ENCODE measurements at regions not wholly inside any gene's neighbourhood (a gene's known extent, or its start where the extent isn't known, plus 50 kb on each side); places are given as distances from the start of the nearest gene placed in this dataset.
"Not testable (repeated sequence)": the region's sequence is repeated elsewhere in the genome, so short reads cannot be mapped to it uniquely, and the experiment has no call there.

DNA sequence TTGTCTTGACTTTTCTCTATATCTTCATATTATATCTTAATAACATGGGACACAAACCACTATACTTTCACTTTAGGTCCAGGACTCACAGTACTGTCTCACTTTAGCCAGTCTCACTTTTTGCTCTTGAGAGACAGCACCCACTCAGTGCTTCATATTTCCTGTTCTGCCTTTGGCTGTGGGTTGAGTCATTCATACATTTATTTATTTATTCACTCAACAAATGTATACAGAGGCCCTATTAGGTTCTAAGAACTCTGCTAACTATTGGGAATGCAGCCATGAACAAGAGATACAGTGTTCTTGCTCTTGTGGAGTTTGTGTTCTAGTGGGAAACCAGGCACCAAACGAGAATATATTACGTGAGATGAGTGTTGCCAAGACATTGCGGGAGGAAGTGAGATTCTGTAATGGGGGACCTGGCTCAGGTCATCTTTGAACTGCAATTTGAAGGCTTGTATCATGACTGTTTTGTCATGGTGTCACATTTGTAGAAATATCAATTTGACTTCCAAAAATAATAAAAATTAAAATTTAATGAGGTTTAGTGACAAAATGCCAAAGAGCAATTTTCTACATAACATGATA lies 190.1 kb downstream of the SDHAF3 start (continued):
- TF ChIP-seq, protein P1, sequence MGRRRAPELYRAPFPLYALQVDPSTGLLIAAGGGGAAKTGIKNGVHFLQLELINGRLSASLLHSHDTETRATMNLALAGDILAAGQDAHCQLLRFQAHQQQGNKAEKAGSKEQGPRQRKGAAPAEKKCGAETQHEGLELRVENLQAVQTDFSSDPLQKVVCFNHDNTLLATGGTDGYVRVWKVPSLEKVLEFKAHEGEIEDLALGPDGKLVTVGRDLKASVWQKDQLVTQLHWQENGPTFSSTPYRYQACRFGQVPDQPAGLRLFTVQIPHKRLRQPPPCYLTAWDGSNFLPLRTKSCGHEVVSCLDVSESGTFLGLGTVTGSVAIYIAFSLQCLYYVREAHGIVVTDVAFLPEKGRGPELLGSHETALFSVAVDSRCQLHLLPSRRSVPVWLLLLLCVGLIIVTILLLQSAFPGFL (CRISPR knock-in tag; IDR thresholded peaks at IDR 0.05; ENCODE audit: borderline replicate concordance) = no peak
- TF ChIP-seq ZNF263 (CRISPR knock-in tag; IDR thresholded peaks at IDR 0.05; ENCODE audit: low read depth) = no peak
- no peak for TF ChIP-seq TEAD1 (CRISPR knock-in tag; IDR thresholded peaks at IDR 0.05)
- TF ChIP-seq ZNF219 (CRISPR knock-in tag; IDR thresholded peaks at IDR 0.05; ENCODE audit: borderline replicate concordance) = no peak

DNA sequence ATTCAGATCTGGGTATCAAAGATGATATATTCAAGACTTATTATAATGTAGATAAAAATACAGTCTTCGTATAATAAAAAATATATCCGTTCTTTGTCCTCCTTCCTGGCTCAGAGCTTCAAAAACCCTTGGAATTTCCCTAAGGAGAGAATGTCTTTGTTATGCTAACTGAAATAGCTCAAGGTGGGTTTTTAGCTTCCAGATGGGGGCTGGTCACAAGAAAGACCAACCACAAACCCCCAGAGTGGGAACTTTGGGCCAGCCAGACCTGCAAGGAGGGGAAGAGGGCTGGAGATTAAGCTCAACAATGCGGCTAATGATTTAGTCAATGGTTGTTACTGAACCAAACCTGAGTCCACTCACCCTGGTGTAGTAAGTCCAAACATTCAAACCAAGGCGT lies 196.4 kb downstream of the SDHAF3 start:
- Mint-ChIP-seq H3K27ac (peak overlapping the region; percentile 89), H3K4me3 (no peak overlapping the region), H3K36me3 (peaks cover 61% of the 10 kb centered on the region), H3K4me1 (peaks cover 22% of the 10 kb centered on the region), H3K27me3 (ENCODE audit: low read depth) (peaks cover 6% of the 10 kb centered on the region; the same call in 1 of the 2 replicates), H3K9me3 (peaks cover 60% of the 10 kb centered on the region)
- peak; percentile 94 for ATAC-seq
- ChIA-PET POLR2A (no interaction called here), CTCF (no interaction called here)
- DNase-seq (ENCODE audit: low spot score) = peak; percentile 25
- TF ChIP-seq ZNF671 (CRISPR knock-in tag; IDR thresholded peaks at IDR 0.05) (no peak), ZNF219 (CRISPR knock-in tag; IDR thresholded peaks at IDR 0.05; ENCODE audit: borderline replicate concordance) (no peak), RORB (CRISPR knock-in tag; IDR thresholded peaks at IDR 0.05) (no peak), KAT7 (CRISPR knock-in tag; IDR thresholded peaks at IDR 0.05; ENCODE audit: borderline replicate concordance) (no peak)

DNA sequence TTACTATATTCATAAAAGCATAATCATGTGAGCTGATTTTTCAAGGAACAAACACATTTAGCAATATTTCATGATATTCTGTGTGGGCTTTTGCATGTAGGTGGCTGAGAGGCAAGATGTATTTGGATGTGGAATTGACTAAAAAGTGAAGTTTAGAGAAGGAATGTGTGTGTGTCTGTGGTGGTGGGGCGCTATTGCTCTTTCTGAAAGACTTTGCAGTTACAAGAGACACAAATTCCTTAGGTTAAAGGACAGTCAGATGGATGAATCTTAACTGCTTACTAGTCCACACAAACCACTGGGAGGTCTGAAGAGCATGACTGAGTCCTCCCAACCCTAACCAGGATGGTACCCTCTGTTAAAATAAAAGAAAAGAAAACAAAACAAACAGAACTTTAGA lies 200.1 kb downstream of the SDHAF3 start:
- H3K4me1 Mint-ChIP-seq = peaks cover 22% of the 10 kb centered on the region
- H3K36me3 Mint-ChIP-seq = peaks cover 37% of the 10 kb centered on the region
- no peak for DNase-seq (ENCODE audit: low spot score)
- ATAC-seq = peak; percentile 66
- H3K27me3 Mint-ChIP-seq (ENCODE audit: low read depth) = peaks cover 6% of the 10 kb centered on the region; the same call in 1 of the 2 replicates
- peaks cover 45% of the 10 kb centered on the region for H3K9me3 Mint-ChIP-seq
- no peak overlapping the region for H3K27ac Mint-ChIP-seq
- POLR2A ChIA-PET = no interaction called here
- TF ChIP-seq, protein P2, sequence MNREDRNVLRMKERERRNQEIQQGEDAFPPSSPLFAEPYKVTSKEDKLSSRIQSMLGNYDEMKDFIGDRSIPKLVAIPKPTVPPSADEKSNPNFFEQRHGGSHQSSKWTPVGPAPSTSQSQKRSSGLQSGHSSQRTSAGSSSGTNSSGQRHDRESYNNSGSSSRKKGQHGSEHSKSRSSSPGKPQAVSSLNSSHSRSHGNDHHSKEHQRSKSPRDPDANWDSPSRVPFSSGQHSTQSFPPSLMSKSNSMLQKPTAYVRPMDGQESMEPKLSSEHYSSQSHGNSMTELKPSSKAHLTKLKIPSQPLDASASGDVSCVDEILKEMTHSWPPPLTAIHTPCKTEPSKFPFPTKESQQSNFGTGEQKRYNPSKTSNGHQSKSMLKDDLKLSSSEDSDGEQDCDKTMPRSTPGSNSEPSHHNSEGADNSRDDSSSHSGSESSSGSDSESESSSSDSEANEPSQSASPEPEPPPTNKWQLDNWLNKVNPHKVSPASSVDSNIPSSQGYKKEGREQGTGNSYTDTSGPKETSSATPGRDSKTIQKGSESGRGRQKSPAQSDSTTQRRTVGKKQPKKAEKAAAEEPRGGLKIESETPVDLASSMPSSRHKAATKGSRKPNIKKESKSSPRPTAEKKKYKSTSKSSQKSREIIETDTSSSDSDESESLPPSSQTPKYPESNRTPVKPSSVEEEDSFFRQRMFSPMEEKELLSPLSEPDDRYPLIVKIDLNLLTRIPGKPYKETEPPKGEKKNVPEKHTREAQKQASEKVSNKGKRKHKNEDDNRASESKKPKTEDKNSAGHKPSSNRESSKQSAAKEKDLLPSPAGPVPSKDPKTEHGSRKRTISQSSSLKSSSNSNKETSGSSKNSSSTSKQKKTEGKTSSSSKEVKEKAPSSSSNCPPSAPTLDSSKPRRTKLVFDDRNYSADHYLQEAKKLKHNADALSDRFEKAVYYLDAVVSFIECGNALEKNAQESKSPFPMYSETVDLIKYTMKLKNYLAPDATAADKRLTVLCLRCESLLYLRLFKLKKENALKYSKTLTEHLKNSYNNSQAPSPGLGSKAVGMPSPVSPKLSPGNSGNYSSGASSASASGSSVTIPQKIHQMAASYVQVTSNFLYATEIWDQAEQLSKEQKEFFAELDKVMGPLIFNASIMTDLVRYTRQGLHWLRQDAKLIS (CRISPR knock-in tag; IDR thresholded peaks at IDR 0.05; ENCODE audit: borderline replicate concordance) = no peak
- TF ChIP-seq SOX15 (CRISPR knock-in tag; IDR thresholded peaks at IDR 0.05) = no peak
- TF ChIP-seq, protein P3, sequence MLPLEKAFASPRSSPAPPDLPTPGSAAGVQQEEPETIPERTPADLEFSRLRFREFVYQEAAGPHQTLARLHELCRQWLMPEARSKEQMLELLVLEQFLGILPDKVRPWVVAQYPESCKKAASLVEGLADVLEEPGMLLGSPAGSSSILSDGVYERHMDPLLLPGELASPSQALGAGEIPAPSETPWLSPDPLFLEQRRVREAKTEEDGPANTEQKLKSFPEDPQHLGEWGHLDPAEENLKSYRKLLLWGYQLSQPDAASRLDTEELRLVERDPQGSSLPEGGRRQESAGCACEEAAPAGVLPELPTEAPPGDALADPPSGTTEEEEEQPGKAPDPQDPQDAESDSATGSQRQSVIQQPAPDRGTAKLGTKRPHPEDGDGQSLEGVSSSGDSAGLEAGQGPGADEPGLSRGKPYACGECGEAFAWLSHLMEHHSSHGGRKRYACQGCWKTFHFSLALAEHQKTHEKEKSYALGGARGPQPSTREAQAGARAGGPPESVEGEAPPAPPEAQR (CRISPR knock-in tag; IDR thresholded peaks at IDR 0.05) = no peak
- TF ChIP-seq NFYB (CRISPR knock-in tag; conservative IDR thresholded peaks at IDR 0.05; ENCODE audit: low read depth) = no peak
- TF ChIP-seq, protein P4, sequence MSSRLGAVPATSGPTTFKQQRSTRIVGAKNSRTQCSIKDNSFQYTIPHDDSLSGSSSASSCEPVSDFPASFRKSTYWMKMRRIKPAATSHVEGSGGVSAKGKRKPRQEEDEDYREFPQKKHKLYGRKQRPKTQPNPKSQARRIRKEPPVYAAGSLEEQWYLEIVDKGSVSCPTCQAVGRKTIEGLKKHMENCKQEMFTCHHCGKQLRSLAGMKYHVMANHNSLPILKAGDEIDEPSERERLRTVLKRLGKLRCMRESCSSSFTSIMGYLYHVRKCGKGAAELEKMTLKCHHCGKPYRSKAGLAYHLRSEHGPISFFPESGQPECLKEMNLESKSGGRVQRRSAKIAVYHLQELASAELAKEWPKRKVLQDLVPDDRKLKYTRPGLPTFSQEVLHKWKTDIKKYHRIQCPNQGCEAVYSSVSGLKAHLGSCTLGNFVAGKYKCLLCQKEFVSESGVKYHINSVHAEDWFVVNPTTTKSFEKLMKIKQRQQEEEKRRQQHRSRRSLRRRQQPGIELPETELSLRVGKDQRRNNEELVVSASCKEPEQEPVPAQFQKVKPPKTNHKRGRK (CRISPR knock-in tag; IDR thresholded peaks at IDR 0.05; ENCODE audit: borderline replicate concordance) = no peak
- no peak for TF ChIP-seq ZNF263 (CRISPR knock-in tag; IDR thresholded peaks at IDR 0.05; ENCODE audit: low read depth)
- TF ChIP-seq NR3C1 (CRISPR knock-in tag; conservative IDR thresholded peaks at IDR 0.05; ENCODE audit: low read depth) = no peak
- no peak for TF ChIP-seq ZNF423 (CRISPR knock-in tag; IDR thresholded peaks at IDR 0.05)
- TF ChIP-seq, protein P5, sequence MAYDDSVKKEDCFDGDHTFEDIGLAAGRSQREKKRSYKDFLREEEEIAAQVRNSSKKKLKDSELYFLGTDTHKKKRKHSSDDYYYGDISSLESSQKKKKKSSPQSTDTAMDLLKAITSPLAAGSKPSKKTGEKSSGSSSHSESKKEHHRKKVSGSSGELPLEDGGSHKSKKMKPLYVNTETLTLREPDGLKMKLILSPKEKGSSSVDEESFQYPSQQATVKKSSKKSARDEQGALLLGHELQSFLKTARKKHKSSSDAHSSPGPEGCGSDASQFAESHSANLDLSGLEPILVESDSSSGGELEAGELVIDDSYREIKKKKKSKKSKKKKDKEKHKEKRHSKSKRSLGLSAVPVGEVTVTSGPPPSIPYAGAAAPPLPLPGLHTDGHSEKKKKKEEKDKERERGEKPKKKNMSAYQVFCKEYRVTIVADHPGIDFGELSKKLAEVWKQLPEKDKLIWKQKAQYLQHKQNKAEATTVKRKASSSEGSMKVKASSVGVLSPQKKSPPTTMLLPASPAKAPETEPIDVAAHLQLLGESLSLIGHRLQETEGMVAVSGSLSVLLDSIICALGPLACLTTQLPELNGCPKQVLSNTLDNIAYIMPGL (CRISPR knock-in tag; IDR thresholded peaks at IDR 0.05) = no peak
- TF ChIP-seq SMAD3 (CRISPR knock-in tag; IDR thresholded peaks at IDR 0.05; ENCODE audit: borderline replicate concordance) = no peak
- TF ChIP-seq, protein P6, sequence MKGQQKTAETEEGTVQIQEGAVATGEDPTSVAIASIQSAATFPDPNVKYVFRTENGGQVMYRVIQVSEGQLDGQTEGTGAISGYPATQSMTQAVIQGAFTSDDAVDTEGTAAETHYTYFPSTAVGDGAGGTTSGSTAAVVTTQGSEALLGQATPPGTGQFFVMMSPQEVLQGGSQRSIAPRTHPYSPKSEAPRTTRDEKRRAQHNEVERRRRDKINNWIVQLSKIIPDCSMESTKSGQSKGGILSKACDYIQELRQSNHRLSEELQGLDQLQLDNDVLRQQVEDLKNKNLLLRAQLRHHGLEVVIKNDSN (CRISPR knock-in tag; IDR thresholded peaks at IDR 0.05) = no peak
- TF ChIP-seq JUN (CRISPR knock-in tag; IDR thresholded peaks at IDR 0.05) = no peak
- CTCF ChIA-PET = interaction anchor here (0.6 kb wide), 1 partner anchor 181 kb away, joined by 3 read pairs; no protein-coding TSS in a partner anchor
- no peak overlapping the region for H3K4me3 Mint-ChIP-seq

DNA sequence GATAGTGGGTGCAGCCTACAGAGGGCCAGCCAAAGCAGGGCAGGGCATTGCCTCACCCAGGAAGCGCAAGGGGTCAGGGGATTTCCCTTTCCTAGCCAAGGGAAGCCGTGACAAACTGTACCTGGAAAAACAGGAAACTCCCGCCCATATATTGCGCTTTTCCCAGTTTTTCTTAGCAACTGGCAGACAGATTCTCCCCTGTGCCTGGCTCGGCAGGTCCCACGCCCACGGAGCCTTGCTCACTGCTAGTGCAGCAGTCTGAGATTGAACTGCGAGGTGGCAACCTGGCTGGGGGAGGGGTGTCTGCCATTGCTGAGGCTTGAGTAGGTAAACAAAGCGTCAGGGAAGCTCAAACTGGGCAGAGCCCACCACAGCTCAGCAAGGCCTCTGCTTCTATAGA lies 212.4 kb downstream of the SDHAF3 start:
- CTCF ChIA-PET; DNase-seq (ENCODE audit: low spot score); H3K27ac Mint-ChIP-seq; H3K36me3 Mint-ChIP-seq; H3K4me3 Mint-ChIP-seq; ATAC-seq; POLR2A ChIA-PET; H3K27me3 Mint-ChIP-seq (ENCODE audit: low read depth); H3K4me1 Mint-ChIP-seq: not testable (repeated sequence)
- peaks cover 30% of the 10 kb centered on the region for H3K9me3 Mint-ChIP-seq

All from WTC11 (cell line).